Stimulated activated CD4-positive, alpha-beta T cell treated with anti-CD3 and anti-CD28 coated beads, Interleukin-15, amount 100 ng/mL, for 24 hours (primary cell): ENCODE measurements at regions not wholly inside any gene's neighbourhood (a gene's known extent, or its start where the extent isn't known, plus 50 kb on each side); places are given as distances from the start of the nearest gene placed in this dataset.

Experiments used
- DNase-seq: peaks from one replicate; pipeline ENCODE4 v3.0.0-alpha.2; 2020

GRCh38 chr2:145635706-145636427 is 1115.9 kb upstream of the ZEB2 start:
- no peak for DNase-seq

GRCh38 chr2:145631561-145631960 is 1111.6 kb upstream of the ZEB2 start:
- no peak for DNase-seq

GRCh38 chr2:145626301-145626700 is 1106.4 kb upstream of the ZEB2 start:
- no peak for DNase-seq

GRCh38 chr2:145625111-145625510 is 1105.2 kb upstream of the ZEB2 start:
- DNase-seq: no peak

GRCh38 chr2:145623136-145623535 is 1103.2 kb upstream of the ZEB2 start:
- no peak for DNase-seq

GRCh38 chr2:145622285-145622684 is 1102.4 kb upstream of the ZEB2 start:
- DNase-seq: no peak

- no peak for DNase-seq
Measured at GRCh38 chr2:145617906-145618305, 1098.0 kb upstream of the ZEB2 start.

GRCh38 chr2:145617420-145617819 is 1097.5 kb upstream of the ZEB2 start:
- DNase-seq: no peak

- no peak for DNase-seq
Measured at GRCh38 chr2:145615626-145616025, 1095.7 kb upstream of the ZEB2 start.

GRCh38 chr2:145609951-145610350 is 1090.0 kb upstream of the ZEB2 start:
- DNase-seq: no peak

GRCh38 chr2:145601361-145601925 is 1081.5 kb upstream of the ZEB2 start:
- no peak for DNase-seq

- DNase-seq: no peak
Measured at GRCh38 chr2:145600811-145601210, 1080.9 kb upstream of the ZEB2 start.

- DNase-seq: no peak
Measured at GRCh38 chr2:145599756-145600155, 1079.8 kb upstream of the ZEB2 start.

GRCh38 chr2:145598434-145598833 is 1078.5 kb upstream of the ZEB2 start:
- no peak for DNase-seq

- DNase-seq: no peak
Measured at GRCh38 chr2:145597809-145598208, 1077.9 kb upstream of the ZEB2 start.

- no peak for DNase-seq
Measured at GRCh38 chr2:145597006-145597405, 1077.1 kb upstream of the ZEB2 start.

GRCh38 chr2:145596416-145596815 is 1076.5 kb upstream of the ZEB2 start:
- DNase-seq: no peak

GRCh38 chr2:145595296-145595695 is 1075.4 kb upstream of the ZEB2 start:
- DNase-seq: no peak

- no peak for DNase-seq
Measured at GRCh38 chr2:145593991-145594614, 1074.2 kb upstream of the ZEB2 start.

- no peak for DNase-seq
Measured at GRCh38 chr2:145593280-145593679, 1073.4 kb upstream of the ZEB2 start.

GRCh38 chr2:145592361-145592760 is 1072.4 kb upstream of the ZEB2 start:
- DNase-seq: no peak

GRCh38 chr2:145591109-145591809 is 1071.3 kb upstream of the ZEB2 start:
- DNase-seq: no peak

GRCh38 chr2:145587922-145588321 is 1068.0 kb upstream of the ZEB2 start:
- no peak for DNase-seq

- no peak for DNase-seq
Measured at GRCh38 chr2:145584353-145584752, 1064.4 kb upstream of the ZEB2 start.
